ENCODE measurements at regions not wholly inside any gene's neighbourhood (a gene's known extent, or its start where the extent isn't known, plus 50 kb on each side); places are given as distances from the start of the nearest gene placed in this dataset.

GRCh38 chr3:181999314-181999713 lies 287.6 kb downstream of the SOX2 start:
- no peaks in the 10 kb centered on the region for H3K4me1 ChIP-seq
- WGBS, result 85% methylated on average over 6 of the region's 6 CpGs
- no peak for TF ChIP-seq CTCF (IDR thresholded peaks at IDR 0.05)
- TF ChIP-seq EP300 (IDR thresholded peaks at IDR 0.05), result no peak
- TF ChIP-seq POLR2AphosphoS5 (IDR thresholded peaks at IDR 0.05), result no peak
- no peak for TF ChIP-seq POLR2A (IDR thresholded peaks at IDR 0.05)
- H3K9me3 ChIP-seq, result no peaks in the 10 kb centered on the region
- H3K4me3 ChIP-seq, result no peak overlapping the region
- no peaks in the 10 kb centered on the region for H3K27me3 ChIP-seq
- no peaks in the 10 kb centered on the region for H3K36me3 ChIP-seq
- no peak overlapping the region for H3K27ac ChIP-seq
- no peak for DNase-seq (ENCODE audit: low spot score in 2 of 2)

GRCh38 chr3:182000447-182000846 lies 288.7 kb downstream of the SOX2 start:
- H3K4me3 ChIP-seq, result no peak overlapping the region
- H3K36me3 ChIP-seq, result no peaks in the 10 kb centered on the region
- H3K9me3 ChIP-seq, result no peaks in the 10 kb centered on the region
- 42% methylated on average over 5 of the region's 5 CpGs for WGBS
- TF ChIP-seq POLR2AphosphoS5 (IDR thresholded peaks at IDR 0.05) (no peak), CTCF (IDR thresholded peaks at IDR 0.05) (no peak), POLR2A (IDR thresholded peaks at IDR 0.05) (no peak), EP300 (IDR thresholded peaks at IDR 0.05) (no peak)
- H3K27me3 ChIP-seq, result no peaks in the 10 kb centered on the region
- H3K4me1 ChIP-seq, result no peaks in the 10 kb centered on the region
- no peak overlapping the region for H3K27ac ChIP-seq
- no peak for DNase-seq (ENCODE audit: low spot score in 2 of 2)

GRCh38 chr3:182005219-182005618 lies 293.5 kb downstream of the SOX2 start:
- H3K27ac ChIP-seq, result no peak overlapping the region
- TF ChIP-seq CTCF (IDR thresholded peaks at IDR 0.05) (no peak), POLR2AphosphoS5 (IDR thresholded peaks at IDR 0.05) (no peak), POLR2A (IDR thresholded peaks at IDR 0.05) (no peak), EP300 (IDR thresholded peaks at IDR 0.05) (no peak)
- H3K9me3 ChIP-seq, result no peaks in the 10 kb centered on the region
- no peak for DNase-seq (ENCODE audit: low spot score in 2 of 2)
- no peaks in the 10 kb centered on the region for H3K36me3 ChIP-seq
- WGBS, result 97% methylated on average over 3 of the region's 3 CpGs
- no peaks in the 10 kb centered on the region for H3K4me1 ChIP-seq
- no peaks in the 10 kb centered on the region for H3K27me3 ChIP-seq
- H3K4me3 ChIP-seq, result no peak overlapping the region

GRCh38 chr3:182005701-182006100 lies 294.0 kb downstream of the SOX2 start:
- 42% methylated on average over 5 of the region's 5 CpGs for WGBS

GRCh38 chr3:182006431-182006830 lies 294.7 kb downstream of the SOX2 start:
- no peak for DNase-seq (ENCODE audit: low spot score in 2 of 2)
- 66% methylated on average over 4 of the region's 4 CpGs for WGBS
- H3K36me3 ChIP-seq, result no peaks in the 10 kb centered on the region
- H3K9me3 ChIP-seq, result no peaks in the 10 kb centered on the region
- no peaks in the 10 kb centered on the region for H3K27me3 ChIP-seq
- H3K4me3 ChIP-seq, result no peak overlapping the region
- no peaks in the 10 kb centered on the region for H3K4me1 ChIP-seq
- H3K27ac ChIP-seq, result no peak overlapping the region
- TF ChIP-seq CTCF (IDR thresholded peaks at IDR 0.05) (no peak), POLR2A (IDR thresholded peaks at IDR 0.05) (no peak), EP300 (IDR thresholded peaks at IDR 0.05) (no peak), POLR2AphosphoS5 (IDR thresholded peaks at IDR 0.05) (no peak)

More at GRCh38 chr3:182005701-182006100, 294.0 kb downstream of the SOX2 start:
- TF ChIP-seq CTCF (IDR thresholded peaks at IDR 0.05) (no peak), POLR2A (IDR thresholded peaks at IDR 0.05) (no peak), POLR2AphosphoS5 (IDR thresholded peaks at IDR 0.05) (no peak), EP300 (IDR thresholded peaks at IDR 0.05) (no peak)
- DNase-seq (ENCODE audit: low spot score in 2 of 2), result no peak
- no peak overlapping the region for H3K27ac ChIP-seq
- no peak overlapping the region for H3K4me3 ChIP-seq
- H3K36me3 ChIP-seq, result no peaks in the 10 kb centered on the region
- no peaks in the 10 kb centered on the region for H3K4me1 ChIP-seq
- H3K9me3 ChIP-seq, result no peaks in the 10 kb centered on the region
- no peaks in the 10 kb centered on the region for H3K27me3 ChIP-seq

All from suprapubic skin (tissue), 4 donors.